HG03457 (cell line): ENCODE measurements at regions not wholly inside any gene's neighbourhood (a gene's known extent, or its start where the extent isn't known, plus 50 kb on each side); places are given as distances from the start of the nearest gene placed in this dataset.
"Not testable (repeated sequence)": the region's sequence is repeated elsewhere in the genome, so short reads cannot be mapped to it uniquely, and the experiment has no call there.

Experiments used
- ATAC-seq: cut with Tn5 transposase; IDR thresholded peaks from one replicate; pipeline ENCODE4 v1.9.1; 2021; ENCODE audit warnings: moderate number of reproducible peaks; ENCODE audit not compliant: unreplicated experiment

DNA sequence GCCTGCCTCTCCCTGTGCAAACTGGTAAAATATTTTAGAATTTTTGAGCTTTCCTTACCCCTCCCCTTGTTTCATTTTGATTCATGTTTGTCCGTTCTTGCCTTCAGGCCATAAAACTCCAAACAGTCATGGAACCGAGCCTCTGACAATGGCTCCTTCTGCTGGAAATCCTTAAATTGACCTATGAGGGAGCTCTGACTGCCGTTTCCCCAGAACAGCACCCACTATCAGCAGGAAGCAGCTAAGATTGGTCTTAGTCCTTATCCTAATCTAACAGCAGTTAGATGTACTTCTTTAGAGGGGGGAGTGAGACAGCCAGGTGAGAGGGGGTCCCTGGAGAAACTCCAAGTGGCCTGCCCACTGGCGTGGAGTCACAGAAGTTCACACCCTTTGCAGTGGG lies 106.7 kb downstream of the FAM174A start:
- ATAC-seq, result no peak

GRCh38 chr5:100643473-100643872 lies 108.3 kb downstream of the FAM174A start:
- ATAC-seq, result no peak

GRCh38 chr5:100644185-100644584 lies 109.0 kb downstream of the FAM174A start:
- no peak for ATAC-seq

DNA sequence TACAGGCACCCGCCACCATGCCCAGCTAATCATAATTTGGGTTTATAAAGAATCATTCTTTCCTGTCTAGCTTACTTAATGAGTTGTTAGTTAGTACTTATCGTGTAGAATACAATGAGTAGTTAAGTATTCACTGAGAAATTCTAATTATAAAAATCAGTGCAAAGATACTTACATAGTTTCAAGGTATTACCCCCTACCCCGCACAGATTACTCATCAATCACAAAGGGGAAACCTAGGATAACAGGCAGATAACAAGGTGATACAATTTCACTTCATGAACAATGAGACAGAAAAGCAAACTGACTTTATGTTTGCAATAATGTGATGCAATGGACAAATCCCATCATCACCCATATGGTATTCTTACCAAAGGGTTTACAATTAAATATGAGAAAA lies 109.6 kb downstream of the FAM174A start:
- ATAC-seq, result no peak

DNA sequence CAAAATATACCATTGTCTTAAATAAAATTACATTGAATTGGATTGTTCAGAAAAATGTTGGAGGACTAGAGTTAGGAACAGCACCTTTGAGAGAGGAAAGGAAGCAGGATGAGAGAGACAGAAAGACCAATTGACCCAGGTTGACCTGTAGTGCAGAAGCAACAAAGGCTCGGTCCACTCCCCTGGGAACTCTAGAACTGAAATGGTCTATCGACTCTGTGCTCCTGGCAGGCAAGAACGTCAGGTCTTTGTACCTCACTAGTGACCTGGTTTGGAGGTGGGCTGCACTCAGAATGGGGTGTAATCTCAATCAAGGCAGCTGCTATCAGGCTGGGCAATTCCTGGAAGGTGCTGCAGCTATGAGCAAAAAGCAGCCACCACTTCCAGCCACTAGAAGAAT lies 110.8 kb downstream of the FAM174A start:
- ATAC-seq, result no peak

DNA sequence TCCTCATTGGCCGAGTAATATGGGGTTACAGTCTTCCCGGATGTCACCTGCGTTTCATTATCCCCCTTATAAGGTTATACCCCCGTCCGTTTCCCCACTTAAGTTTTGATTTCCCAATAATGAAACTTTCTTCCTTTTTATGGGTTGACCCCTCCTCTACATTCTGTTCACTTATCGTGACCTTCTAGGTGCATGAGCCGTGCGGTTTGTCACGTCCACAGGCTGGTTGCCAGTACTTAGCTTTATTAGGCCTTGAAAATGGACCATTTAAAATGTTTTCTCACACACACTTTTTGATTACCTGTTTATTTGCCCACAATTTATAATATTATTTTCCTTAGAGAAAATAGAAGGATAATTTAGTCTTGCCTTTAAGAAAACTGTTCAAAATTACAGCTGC lies 111.5 kb downstream of the FAM174A start:
- no peak for ATAC-seq

DNA sequence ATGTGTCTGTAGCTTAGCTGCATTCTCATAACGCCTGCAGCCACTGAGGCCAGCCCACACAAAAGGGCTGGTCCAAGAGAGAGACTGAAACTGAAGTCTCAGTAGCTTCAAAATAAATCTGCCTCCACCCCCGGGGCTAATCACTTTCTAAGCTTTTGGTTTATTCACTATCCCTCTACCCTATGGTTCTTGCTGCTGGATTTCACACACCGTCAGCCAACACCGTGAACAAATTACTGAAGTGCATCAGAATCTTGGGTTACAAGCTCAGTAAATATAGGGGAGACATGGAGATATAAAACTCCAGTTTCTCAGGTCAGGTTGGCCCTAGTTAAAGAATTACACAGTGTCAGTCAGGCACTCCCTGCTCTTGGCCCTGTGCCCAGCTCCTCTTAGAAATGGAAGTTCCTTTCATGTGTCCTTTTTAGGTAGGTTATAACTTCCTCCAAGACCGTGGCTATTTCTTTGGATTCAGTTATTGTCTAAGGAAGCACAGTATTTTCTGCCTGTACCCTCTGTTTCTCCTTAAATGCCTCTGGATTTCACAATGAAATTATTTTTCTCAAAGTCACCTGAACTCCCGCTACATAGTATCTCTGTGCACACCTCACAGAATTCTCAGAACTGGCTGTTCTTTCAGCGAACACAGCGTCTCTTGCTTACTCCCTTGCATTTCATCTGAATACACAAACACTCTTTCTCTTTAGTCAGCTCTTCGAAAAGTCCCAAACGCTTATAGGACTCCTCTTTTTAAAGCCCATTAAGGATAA lies 112.5 kb downstream of the FAM174A start:
- ATAC-seq, result peak; percentile 68

GRCh38 chr5:100654895-100655294 lies 119.7 kb downstream of the FAM174A start:
- no peak for ATAC-seq

GRCh38 chr5:100656771-100657170 lies 121.6 kb downstream of the FAM174A start:
- not testable (repeated sequence) for ATAC-seq

- ATAC-seq, result no peak
These were observed 124.1 kb downstream of the FAM174A start for GRCh38 chr5:100659080-100659795.

DNA sequence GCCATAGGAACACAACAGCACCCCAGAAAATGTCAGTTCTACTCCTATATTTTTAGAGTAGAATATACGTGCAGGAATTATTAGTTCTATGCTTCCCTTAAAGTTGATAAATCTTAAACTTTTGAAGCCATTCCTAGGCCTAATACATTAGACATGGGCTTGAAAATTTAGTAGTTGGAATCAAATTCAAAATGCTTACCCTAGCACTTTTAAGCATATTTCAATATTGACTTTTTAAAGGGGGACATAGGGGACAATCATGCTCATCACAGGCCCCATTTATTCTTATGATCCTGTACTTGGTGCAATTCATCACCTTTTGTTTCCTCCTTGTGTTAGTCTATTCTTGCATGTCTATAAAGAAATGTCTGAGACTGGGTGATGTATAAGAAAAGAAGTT lies 129.0 kb downstream of the FAM174A start:
- no peak for ATAC-seq

DNA sequence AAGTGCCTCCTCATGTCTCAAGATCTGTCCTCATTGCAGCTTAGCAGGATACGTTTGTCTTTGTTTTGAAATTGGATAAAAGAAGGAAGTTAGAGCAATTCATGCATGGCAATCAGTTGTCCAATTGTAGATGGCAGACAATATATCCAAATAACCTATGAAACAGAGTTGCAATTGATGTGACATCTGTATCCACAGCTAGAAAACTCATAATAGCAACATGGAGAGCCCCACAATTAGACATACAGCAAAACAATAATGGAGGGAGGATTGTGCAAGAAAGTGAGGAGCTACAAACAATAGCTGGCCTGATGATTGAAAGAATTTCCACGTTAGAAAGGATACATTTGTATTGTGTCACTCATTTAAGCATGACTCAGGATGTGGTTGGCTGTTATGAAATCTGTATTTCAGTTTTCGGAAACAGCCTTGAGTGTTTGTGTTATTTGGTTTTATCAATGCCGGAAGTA lies 132.0 kb downstream of the FAM174A start:
- no peak for ATAC-seq

DNA sequence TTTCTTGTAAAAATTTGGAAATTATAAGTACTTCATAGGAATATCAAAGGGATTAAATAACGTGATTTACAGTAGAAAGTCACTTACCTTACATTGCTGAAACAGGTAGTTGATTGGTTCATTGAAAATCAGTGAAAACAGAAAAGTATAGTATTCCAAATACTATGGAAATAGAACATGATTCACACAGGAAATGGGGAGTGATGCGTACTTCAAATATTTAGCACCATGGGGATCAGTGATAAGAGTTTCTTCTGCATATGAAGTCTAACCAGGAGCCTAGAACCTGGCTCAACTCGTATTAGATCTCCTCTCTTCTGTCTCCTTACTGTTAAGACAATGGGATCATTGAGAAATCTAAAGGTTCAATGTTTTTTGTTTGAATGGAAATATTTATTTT lies 133.3 kb downstream of the FAM174A start:
- no peak for ATAC-seq

DNA sequence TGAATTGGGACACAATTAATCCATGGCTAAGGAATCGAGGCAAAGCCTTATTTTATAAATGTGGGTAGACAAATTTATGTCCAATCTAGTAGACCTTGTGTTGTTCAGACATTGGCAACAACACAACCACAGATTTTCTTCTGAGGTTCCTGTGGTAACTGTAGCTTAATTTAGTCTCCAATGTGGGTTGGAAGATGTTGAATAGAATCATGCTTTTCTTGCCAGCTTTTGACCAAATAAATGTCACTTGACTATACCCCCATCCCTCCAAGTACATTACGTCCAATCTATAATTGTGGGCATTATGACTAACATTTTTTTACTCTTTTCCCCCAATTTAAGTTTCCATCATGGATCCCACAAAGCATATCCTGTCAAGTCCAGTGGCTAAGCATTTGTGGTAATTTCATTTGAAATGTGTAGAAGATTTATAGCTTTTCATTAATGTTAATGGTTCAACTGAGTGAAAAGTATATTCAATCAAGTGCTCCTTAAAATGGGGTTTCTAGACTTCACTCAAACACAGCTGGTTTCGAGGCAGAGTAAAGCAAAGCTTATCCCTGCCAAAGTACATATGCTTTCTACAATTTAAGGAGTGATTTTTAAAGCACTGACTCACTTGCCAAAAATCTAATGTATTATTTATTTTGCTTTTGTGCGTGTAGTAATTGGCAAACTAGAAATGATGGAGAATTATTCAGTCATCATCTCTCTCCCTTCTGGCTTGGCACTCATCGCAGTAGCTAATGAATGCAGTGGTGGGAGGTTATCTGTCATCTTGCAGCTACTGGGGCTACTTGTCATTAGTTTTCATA lies 141.8 kb downstream of the FAM174A start:
- ATAC-seq, result no peak

DNA sequence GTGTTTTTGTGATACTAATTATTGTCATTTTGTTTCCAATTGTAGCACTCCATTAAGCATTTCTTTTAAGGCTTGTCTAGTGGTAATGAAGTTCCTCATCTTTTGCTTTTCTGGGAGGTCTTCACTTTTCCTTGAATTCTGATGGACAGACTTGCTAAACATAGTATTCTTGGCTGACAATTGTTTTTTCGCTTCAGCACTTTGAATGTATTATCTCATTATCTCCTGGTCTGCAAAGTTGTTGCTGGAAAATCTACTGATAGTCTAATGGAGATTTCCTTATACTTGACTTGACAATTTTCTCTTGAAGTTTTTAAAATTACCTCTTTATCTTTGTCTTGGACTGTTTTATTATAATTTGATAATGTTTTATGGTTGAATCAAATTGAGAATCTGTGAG lies 147.5 kb downstream of the FAM174A start:
- ATAC-seq, result no peak

GRCh38 chr5:100683881-100684280 lies 148.7 kb downstream of the FAM174A start:
- ATAC-seq, result no peak

DNA sequence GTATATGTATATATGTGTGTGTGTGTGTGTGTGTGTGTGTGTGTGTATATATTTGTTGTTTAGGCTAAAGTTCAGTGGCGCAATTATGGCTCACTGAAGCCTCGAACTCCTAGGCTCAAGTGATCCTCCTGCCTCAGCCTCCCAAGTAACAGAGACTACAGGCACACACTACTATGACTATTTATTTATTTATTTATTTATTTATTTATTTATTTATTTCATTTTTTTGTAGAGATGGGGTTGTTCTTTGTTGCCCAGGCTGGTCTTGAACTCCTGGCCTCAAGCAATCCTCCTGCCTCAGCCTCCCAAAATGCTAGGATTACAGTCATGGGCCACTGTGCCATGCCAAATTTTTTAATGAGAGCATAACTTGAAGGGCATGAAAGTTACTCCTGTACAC lies 149.9 kb downstream of the FAM174A start:
- not testable (repeated sequence) for ATAC-seq

DNA sequence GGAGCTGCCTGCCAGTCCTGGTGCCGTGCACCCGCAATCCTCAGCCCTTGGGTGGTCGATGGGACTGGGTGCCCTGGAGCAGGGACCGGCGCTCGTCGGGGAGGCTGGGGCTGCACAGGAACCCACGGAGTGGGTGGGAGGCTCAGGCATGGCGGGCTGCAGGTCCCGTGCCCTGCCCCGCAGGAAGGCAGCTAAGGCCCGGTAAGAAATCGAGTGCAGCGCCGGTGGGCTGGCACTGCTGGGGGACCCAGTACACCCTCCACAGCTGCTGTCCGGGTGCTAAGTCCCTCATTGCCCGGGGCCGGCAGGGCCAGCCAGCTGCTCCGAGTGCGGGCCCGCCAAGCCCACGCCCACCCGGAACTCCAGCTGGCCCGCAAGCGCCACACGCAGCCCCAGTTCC lies 153.7 kb downstream of the FAM174A start:
- not testable (repeated sequence) for ATAC-seq

DNA sequence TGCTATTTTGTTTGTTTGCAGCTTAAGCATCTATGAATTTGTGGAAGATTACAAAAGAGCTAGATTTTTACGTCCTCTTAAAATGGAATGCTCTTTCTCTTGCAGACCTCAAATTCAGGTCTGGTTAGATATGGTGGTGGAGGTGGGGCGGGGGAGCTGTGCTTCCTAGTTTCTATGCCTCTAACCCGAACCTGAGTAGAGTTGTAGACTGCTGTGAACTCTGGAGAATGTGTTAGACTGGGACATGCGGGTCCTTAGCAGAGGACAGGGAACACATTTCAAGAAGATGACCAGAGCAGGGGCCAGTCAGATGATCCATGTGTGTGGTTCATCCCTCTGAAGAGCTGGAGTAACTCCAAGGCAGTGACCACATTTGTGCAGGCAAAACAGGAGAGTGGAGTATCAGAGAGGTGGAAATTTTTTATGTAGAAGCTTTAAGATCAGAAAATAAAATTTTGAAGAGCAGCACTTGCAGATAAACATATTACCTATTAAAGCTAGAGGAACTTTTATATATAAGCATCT lies 154.9 kb downstream of the FAM174A start:
- no peak for ATAC-seq

DNA sequence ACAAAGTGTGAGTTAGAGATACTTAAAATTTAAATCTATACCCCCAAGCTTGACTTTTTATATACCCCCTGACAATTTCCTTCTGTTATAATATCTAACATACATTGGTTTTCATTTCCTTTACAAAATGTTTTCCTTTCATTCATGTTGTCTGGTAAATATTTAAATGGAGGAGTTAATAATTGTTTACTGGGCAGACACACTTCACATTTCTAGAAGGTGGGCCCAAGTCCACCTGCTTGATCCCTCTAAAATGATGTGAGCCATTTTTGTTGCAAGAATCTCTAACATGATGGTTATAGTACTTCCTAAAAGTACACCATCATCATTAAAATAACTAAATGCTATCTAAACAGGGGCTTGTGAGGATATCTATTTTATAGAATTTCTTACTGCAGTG lies 155.9 kb downstream of the FAM174A start:
- no peak for ATAC-seq

DNA sequence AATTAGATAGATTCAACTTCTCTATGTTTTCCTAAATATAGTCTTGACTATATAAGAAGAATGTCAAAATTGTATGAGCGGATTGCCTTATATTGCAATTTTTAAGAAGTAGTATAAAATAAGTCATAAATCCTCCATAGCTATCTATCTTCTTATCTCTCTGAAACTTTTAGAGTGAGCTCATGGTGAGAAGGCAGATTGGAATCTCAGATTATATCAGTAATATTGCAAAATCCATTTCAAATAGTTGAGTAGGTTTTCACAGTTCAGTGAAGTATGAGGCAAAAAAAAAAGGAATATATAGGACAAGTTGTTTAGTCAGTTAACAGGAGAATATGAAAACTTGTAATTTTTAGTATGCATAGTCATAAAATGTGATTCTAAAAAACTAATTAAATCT lies 156.4 kb downstream of the FAM174A start:
- ATAC-seq, result no peak
